Erythroblast (primary cell): ENCODE measurements at regions not wholly inside any gene's neighbourhood (a gene's known extent, or its start where the extent isn't known, plus 50 kb on each side); places are given as distances from the start of the nearest gene placed in this dataset.
"Not testable (repeated sequence)": the region's sequence is repeated elsewhere in the genome, so short reads cannot be mapped to it uniquely, and the experiment has no call there.

Experiments used
- GATA1 ChIP-seq: IDR thresholded peaks from 2 replicates; pipeline ENCODE4 v1.6.1; 2011; ENCODE audit warnings: low read depth, mild to moderate bottlenecking, control low read depth, low read length, moderate library complexity
- POLR2A ChIP-seq: IDR thresholded peaks from 2 replicates; pipeline ENCODE4 v1.6.1; 2011; ENCODE audit warnings: mild to moderate bottlenecking, low read length

DNA sequence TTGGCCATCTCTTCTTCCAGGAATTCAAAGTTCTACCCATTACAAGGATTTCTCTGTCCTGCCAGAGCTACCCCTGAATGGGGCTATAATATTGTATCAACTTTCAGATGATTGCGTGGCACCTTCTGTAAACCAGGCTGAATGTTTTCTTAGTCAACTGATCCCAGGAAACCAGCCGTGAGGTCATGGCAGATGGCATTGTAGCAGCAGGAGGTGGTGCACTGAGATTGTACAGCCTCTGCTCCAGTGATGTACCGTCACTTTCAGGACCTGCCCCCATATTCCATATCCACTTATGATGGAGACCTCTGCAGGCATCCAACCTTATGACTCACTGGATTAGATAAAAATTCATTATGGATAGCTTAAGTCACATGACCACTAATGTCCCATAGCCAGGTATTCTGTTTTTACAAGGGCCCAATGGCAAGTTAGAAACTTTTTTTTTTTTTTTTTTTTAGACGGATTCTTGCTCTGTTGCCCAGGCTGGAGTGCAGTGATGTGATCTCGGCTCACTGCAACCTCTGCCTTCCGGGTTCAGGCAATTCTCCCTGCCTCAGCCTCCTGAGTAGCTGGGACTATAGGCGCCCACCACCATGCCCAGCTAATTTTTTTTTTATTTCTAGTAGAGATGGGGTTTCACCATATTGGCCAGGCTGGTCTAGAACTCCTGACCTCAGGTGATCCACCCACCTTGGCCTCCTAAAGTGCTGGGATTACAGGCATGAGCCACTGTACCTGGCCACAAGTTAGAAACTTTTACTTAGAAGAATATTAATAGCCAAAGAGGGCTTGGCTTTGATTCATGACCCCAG is 59.8 kb upstream of the SEC11C start:
- not testable (repeated sequence) for TF ChIP-seq POLR2A, GATA1
